ENCODE measurements at regions not wholly inside any gene's neighbourhood (a gene's known extent, or its start where the extent isn't known, plus 50 kb on each side); places are given as distances from the start of the nearest gene placed in this dataset.
"Not testable (repeated sequence)": the region's sequence is repeated elsewhere in the genome, so short reads cannot be mapped to it uniquely, and the experiment has no call there.

GRCh38 chr18:70395771-70396170, 106.9 kb downstream of the SOCS6 start:
- not testable (repeated sequence) for DNase-seq

DNA sequence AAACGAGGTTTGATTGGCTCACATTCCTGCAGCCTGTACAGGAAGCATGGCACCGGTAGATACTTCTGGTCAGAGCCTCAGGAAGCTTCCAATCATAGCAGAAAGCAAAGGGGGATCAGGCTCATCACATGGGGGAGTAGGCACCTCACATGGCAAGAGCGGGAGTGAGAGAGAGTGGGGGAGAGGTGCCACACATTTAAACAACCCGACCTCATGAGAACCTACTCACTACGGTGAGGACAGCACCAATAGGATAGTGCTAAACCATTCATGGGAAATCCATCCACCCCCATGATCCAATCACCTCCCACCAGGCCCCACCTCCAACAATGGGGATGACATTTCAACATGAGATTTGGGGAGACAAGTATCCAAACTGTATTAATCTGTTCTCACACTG, 105.8 kb downstream of the SOCS6 start:
- no peak for DNase-seq

GRCh38 chr18:70390371-70391090, 101.7 kb downstream of the SOCS6 start:
- no peak for DNase-seq

GRCh38 chr18:70389036-70389435, 100.2 kb downstream of the SOCS6 start:
- not testable (repeated sequence) for DNase-seq

DNA sequence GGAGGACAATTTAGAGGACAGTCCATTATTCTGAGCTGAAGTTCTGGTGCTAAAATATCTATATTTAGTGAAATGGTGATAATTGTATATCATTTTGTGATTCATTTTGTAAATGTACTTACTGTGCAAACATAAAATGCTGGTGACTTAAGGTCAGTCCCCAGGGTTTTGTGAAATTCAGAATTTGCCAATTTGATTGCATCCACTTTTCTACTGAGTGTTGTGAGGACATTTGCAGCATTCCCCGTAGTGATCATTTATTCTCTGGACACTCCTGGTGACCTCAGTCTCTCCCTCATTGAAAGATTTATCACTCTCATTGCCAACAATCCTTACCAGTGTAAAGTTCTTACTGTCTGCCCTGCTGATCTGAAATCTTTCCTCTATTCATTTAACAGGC, 98.2 kb downstream of the SOCS6 start:
- no peak for DNase-seq

- DNase-seq, result no peak
These were observed 97.7 kb downstream of the SOCS6 start for GRCh38 chr18:70386582-70386981.

GRCh38 chr18:70385474-70385873, 96.6 kb downstream of the SOCS6 start:
- no peak for DNase-seq

DNA sequence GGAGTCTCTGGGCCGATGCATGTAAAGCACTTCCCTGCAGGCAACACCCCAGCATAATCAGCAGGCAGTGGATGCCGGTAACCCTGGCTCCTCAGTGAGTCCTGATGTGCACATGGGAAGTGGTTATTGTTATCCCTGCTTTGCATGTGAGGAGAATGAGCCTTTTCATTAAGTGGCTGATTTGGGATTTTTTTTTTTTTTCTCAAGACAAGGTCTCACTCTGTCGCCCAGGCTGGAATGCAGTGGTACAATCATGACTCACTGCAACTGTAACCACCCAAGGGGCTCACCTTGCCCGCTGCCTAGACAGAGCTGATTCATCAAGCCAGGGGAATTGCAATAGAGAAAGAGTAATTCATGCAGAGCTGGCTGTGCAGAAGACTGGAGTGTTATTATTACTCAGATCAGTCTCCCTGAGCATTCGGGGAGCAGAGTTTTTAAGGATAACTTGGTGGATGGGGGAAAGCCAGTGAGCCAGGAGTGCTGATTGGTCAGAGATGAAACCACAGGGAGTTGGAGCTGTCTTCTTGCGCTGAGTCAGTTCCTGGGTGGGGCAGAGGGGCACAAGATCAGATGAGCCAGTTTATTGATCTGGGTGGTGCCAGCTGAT, 95.4 kb downstream of the SOCS6 start:
- no peak for DNase-seq

GRCh38 chr18:70382992-70383717, 94.3 kb downstream of the SOCS6 start:
- no peak for DNase-seq

GRCh38 chr18:70382017-70382416, 93.2 kb downstream of the SOCS6 start:
- no peak for DNase-seq

- no peak for DNase-seq
These were observed 92.4 kb downstream of the SOCS6 start for GRCh38 chr18:70380915-70381896.
